ENCODE measurements at regions not wholly inside any gene's neighbourhood (a gene's known extent, or its start where the extent isn't known, plus 50 kb on each side); places are given as distances from the start of the nearest gene placed in this dataset.
"Not testable (repeated sequence)": the region's sequence is repeated elsewhere in the genome, so short reads cannot be mapped to it uniquely, and the experiment has no call there.

DNA sequence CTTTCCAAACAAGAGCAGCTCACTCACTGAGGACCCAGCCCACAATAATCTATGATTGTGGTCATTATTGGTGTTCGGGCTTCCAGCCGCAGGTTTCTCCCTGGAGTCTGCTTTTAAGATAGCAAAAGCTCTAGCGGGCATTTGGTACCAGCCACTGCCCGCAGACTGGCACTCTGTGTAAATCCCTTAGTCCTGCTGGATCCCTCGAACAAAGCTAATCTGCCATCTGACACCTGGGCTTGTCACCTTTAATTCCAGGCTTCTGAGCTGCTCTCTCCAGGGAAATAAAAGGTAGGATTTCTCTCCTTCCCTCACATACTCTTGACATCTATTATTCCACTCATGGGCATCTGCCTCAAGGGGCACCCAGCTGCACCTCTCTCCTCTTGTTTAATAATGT lies 158.7 kb downstream of the PDCD6IP start:
- ATAC-seq (no peak), DNase-seq (no peak)
- Histone ChIP-seq H3K9me3 (ENCODE audit: control insufficient read depth, low read length) (no peaks in the 10 kb centered on the region), H3K27ac (ENCODE audit: low read length) (no peak overlapping the region), H3K4me3 (ENCODE audit: low read length) (no peak overlapping the region), H3K4me1 (ENCODE audit: control insufficient read depth, insufficient read depth, low read length) (no peaks in the 10 kb centered on the region), H3K27me3 (ENCODE audit: control insufficient read depth, insufficient read depth) (no peaks in the 10 kb centered on the region)
- intact Hi-C loops (cut with DNase I) = no loop called here
- WGBS = 90% methylated on average over 5 of the region's 5 CpGs

- ATAC-seq (no peak), DNase-seq (no peak)
- Histone ChIP-seq H3K27me3 (ENCODE audit: control insufficient read depth, insufficient read depth) (no peaks in the 10 kb centered on the region), H3K4me3 (ENCODE audit: low read length) (no peak overlapping the region), H3K27ac (ENCODE audit: low read length) (no peak overlapping the region), H3K9me3 (ENCODE audit: control insufficient read depth, low read length) (no peaks in the 10 kb centered on the region), H3K4me1 (ENCODE audit: control insufficient read depth, insufficient read depth, low read length) (no peaks in the 10 kb centered on the region)
- 76% methylated on average over 1 of the region's 1 CpG for WGBS
- intact Hi-C loops (cut with DNase I) = no loop called here
These were observed 160.2 kb downstream of the PDCD6IP start for GRCh38 chr3:33958661-33959060.

DNA sequence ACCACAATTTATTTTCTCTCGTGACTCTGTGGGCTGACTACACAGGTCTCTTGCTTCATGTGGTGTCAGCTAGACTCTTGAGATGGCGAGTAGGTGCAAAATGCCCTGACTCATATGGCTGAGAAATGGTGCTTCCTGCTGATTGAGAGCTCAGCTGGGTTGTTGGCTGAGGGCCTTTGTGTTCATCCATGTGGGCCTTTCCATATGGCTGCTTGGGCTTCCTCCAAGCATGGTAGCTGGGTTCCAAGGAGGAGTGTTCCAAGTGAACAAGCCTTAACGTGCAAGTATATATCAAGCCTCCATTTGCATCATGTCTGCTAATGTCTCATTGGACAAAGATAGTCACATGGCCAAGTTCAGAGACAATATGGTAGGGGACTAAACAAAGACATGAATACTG lies 164.0 kb downstream of the PDCD6IP start:
- DNase-seq = no peak
- intact Hi-C loops (cut with DNase I) = no loop called here
- no peaks in the 10 kb centered on the region for H3K27me3 ChIP-seq (ENCODE audit: control insufficient read depth, insufficient read depth)
- ATAC-seq = no peak
- WGBS = 75% methylated on average over 3 of the region's 3 CpGs
- H3K9me3 ChIP-seq (ENCODE audit: control insufficient read depth, low read length) = no peaks in the 10 kb centered on the region
- H3K4me3 ChIP-seq (ENCODE audit: low read length) = no peak overlapping the region
- H3K27ac ChIP-seq (ENCODE audit: low read length) = no peak overlapping the region
- no peaks in the 10 kb centered on the region for H3K4me1 ChIP-seq (ENCODE audit: control insufficient read depth, insufficient read depth, low read length)

- H3K4me3 ChIP-seq (ENCODE audit: low read length); intact Hi-C loops (cut with DNase I); H3K4me1 ChIP-seq (ENCODE audit: control insufficient read depth, insufficient read depth, low read length); H3K27ac ChIP-seq (ENCODE audit: low read length); DNase-seq; H3K9me3 ChIP-seq (ENCODE audit: control insufficient read depth, low read length); H3K27me3 ChIP-seq (ENCODE audit: control insufficient read depth, insufficient read depth); ATAC-seq: not testable (repeated sequence)
- 79% methylated on average over 7 of the region's 7 CpGs for WGBS
These were observed 171.8 kb downstream of the PDCD6IP start for GRCh38 chr3:33970180-33970579.

DNA sequence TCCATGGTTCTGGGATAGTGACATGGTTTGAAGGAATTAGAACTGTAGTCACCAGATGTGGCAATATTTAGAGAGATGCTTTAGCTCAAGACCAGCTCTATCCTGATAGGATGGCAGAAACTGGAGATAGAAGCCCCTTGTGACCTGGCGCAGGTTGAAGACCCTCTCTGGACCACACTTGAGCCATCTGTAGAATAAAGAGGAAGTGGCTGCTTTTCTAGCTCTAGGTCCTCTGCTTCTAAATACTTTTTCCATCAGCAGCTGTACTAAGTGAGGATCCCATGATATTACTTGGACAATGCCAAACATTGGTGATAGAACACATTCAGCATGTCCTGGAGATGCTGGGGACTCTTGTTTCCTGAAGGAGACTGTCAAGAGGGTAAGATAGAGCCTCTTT lies 172.6 kb downstream of the PDCD6IP start:
- ATAC-seq (no peak), DNase-seq (no peak)
- 90% methylated on average over 1 of the region's 1 CpG for WGBS
- Histone ChIP-seq H3K9me3 (ENCODE audit: control insufficient read depth, low read length) (peaks cover 5% of the 10 kb centered on the region), H3K4me1 (ENCODE audit: control insufficient read depth, insufficient read depth, low read length) (no peaks in the 10 kb centered on the region), H3K27me3 (ENCODE audit: control insufficient read depth, insufficient read depth) (no peaks in the 10 kb centered on the region), H3K4me3 (ENCODE audit: low read length) (no peak overlapping the region), H3K27ac (ENCODE audit: low read length) (no peak overlapping the region)
- intact Hi-C loops (cut with DNase I) = no loop called here

GRCh38 chr3:33975463-33975862 lies 177.0 kb downstream of the PDCD6IP start:
- Histone ChIP-seq H3K27me3 (ENCODE audit: control insufficient read depth, insufficient read depth) (no peaks in the 10 kb centered on the region), H3K4me3 (ENCODE audit: low read length) (no peak overlapping the region), H3K9me3 (ENCODE audit: control insufficient read depth, low read length) (peaks cover 4% of the 10 kb centered on the region), H3K4me1 (ENCODE audit: control insufficient read depth, insufficient read depth, low read length) (no peaks in the 10 kb centered on the region), H3K27ac (ENCODE audit: low read length) (no peak overlapping the region)
- intact Hi-C loops (cut with DNase I) = no loop called here
- 89% methylated on average over 4 of the region's 4 CpGs for WGBS
- DNase-seq = no peak
- ATAC-seq = no peak

DNA sequence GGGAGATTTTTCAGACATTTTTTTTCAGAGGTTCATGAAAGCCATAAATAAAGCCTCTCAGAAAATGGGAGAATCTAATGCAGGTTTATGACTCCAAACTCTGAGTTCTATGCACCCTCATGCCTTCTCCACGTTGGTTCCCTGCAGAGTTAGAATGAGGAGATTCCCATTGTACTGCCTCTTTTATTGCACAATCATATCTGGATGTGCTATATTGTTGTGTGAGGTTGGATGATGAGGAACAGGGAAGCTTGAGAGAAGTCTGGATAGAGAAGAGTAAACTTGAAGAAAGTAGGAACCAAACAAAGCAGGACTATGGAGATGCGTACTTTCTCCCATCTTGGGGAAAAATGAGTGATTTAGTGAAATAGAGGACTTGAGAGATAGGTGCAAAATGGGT lies 178.8 kb downstream of the PDCD6IP start:
- 72% methylated on average over 2 of the region's 2 CpGs for WGBS
- no peak overlapping the region for H3K4me3 ChIP-seq (ENCODE audit: low read length)
- no peak for DNase-seq
- no peaks in the 10 kb centered on the region for H3K27me3 ChIP-seq (ENCODE audit: control insufficient read depth, insufficient read depth)
- no peak for ATAC-seq
- intact Hi-C loops (cut with DNase I) = no loop called here
- peaks cover 1% of the 10 kb centered on the region for H3K9me3 ChIP-seq (ENCODE audit: control insufficient read depth, low read length)
- H3K27ac ChIP-seq (ENCODE audit: low read length) = no peak overlapping the region
- no peaks in the 10 kb centered on the region for H3K4me1 ChIP-seq (ENCODE audit: control insufficient read depth, insufficient read depth, low read length)

GRCh38 chr3:33980252-33980651 lies 181.8 kb downstream of the PDCD6IP start:
- H3K9me3 ChIP-seq (ENCODE audit: control insufficient read depth, low read length) = no peaks in the 10 kb centered on the region
- no peak overlapping the region for H3K4me3 ChIP-seq (ENCODE audit: low read length)
- no peaks in the 10 kb centered on the region for H3K4me1 ChIP-seq (ENCODE audit: control insufficient read depth, insufficient read depth, low read length)
- DNase-seq (no peak), ATAC-seq (no peak)
- intact Hi-C loops (cut with DNase I) = no loop called here
- 28% methylated on average over 3 of the region's 3 CpGs for WGBS
- no peaks in the 10 kb centered on the region for H3K27me3 ChIP-seq (ENCODE audit: control insufficient read depth, insufficient read depth)
- no peak overlapping the region for H3K27ac ChIP-seq (ENCODE audit: low read length)

GRCh38 chr3:33982269-33982798 lies 183.9 kb downstream of the PDCD6IP start:
- no peak overlapping the region for H3K4me3 ChIP-seq (ENCODE audit: low read length)
- intact Hi-C loops (cut with DNase I) = no loop called here
- no peaks in the 10 kb centered on the region for H3K4me1 ChIP-seq (ENCODE audit: control insufficient read depth, insufficient read depth, low read length)
- 77% methylated on average over 4 of the region's 4 CpGs for WGBS
- H3K27me3 ChIP-seq (ENCODE audit: control insufficient read depth, insufficient read depth) = no peaks in the 10 kb centered on the region
- DNase-seq (no peak), ATAC-seq (no peak)
- H3K27ac ChIP-seq (ENCODE audit: low read length) = no peak overlapping the region
- no peaks in the 10 kb centered on the region for H3K9me3 ChIP-seq (ENCODE audit: control insufficient read depth, low read length)

DNA sequence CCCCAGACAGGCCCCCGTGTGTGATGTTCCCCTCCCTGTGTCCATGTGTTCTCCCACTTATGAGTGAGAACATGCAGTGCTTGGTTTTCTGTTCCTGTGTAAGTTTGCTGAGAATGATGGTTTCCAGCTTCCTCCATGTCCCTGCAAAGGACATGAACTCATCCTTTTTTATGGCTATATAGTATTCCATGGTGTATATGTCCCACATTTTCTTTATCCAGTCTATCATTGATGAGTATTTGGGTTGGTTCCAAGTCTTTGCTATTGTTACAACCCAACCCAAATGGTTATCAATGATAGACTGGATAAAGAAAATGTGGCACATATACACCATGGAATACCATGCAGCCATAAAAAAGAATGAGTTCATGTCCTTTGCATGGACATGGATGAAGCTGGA lies 184.5 kb downstream of the PDCD6IP start:
- H3K27me3 ChIP-seq (ENCODE audit: control insufficient read depth, insufficient read depth); H3K4me3 ChIP-seq (ENCODE audit: low read length); H3K4me1 ChIP-seq (ENCODE audit: control insufficient read depth, insufficient read depth, low read length); intact Hi-C loops (cut with DNase I); H3K27ac ChIP-seq (ENCODE audit: low read length); DNase-seq; H3K9me3 ChIP-seq (ENCODE audit: control insufficient read depth, low read length); ATAC-seq: not testable (repeated sequence)
- WGBS = 91% methylated on average over 1 of the region's 1 CpG

DNA sequence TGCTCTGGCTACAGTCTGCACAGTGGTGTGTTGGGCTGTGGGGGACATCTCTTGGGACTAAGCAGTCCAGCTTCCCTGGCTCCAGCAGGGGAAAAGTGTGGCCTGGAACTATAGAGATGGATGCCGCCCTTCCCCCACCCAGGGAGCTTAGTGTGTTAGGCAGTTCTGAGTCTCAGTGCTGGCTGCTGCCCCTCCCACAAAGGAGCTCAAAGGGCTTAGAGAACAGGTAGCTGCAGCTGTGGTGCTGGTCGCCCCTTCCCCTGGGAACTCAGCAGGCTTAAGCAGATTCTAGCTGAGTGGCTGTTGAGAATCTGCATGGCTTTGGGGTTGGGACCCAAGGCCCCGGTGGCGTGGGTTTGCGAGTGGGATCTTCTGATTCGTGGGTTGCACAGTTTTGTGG lies 190.8 kb downstream of the PDCD6IP start:
- intact Hi-C loops (cut with DNase I) = no loop called here
- 86% methylated on average over 6 of the region's 6 CpGs for WGBS
- no peaks in the 10 kb centered on the region for H3K27me3 ChIP-seq (ENCODE audit: control insufficient read depth, insufficient read depth)
- H3K9me3 ChIP-seq (ENCODE audit: control insufficient read depth, low read length) = no peaks in the 10 kb centered on the region
- ATAC-seq = no peak
- H3K4me3 ChIP-seq (ENCODE audit: low read length) = no peak overlapping the region
- no peak overlapping the region for H3K27ac ChIP-seq (ENCODE audit: low read length)
- DNase-seq = peak in 1 of 3 donors; percentile 37
- no peaks in the 10 kb centered on the region for H3K4me1 ChIP-seq (ENCODE audit: control insufficient read depth, insufficient read depth, low read length)

DNA sequence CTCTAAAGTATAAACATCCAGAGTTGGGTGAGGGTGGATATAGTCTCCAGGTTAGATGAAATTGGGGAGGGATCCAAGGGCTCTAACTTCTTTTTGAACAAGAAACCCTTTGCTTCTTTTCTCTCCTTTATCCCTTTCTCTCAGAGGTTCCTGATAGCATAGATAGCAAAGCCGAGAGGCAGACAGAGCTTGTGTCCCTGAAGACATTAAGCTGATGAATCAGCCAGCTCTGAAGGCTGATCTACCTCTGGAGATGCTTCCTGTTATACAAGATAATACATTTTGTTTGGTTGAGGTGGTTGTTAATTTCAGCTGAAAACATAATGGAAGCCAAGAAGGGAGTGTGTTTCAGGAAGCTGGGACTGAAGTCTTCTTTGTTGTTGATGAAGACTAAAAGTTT lies 193.2 kb downstream of the PDCD6IP start:
- DNase-seq = no peak
- no peak for ATAC-seq
- H3K4me3 ChIP-seq (ENCODE audit: low read length) = no peak overlapping the region
- H3K27me3 ChIP-seq (ENCODE audit: control insufficient read depth, insufficient read depth) = no peaks in the 10 kb centered on the region
- H3K4me1 ChIP-seq (ENCODE audit: control insufficient read depth, insufficient read depth, low read length) = no peaks in the 10 kb centered on the region
- no peaks in the 10 kb centered on the region for H3K9me3 ChIP-seq (ENCODE audit: control insufficient read depth, low read length)
- H3K27ac ChIP-seq (ENCODE audit: low read length) = no peak overlapping the region
- intact Hi-C loops (cut with DNase I) = no loop called here
- WGBS = 45% methylated on average over 1 of the region's 1 CpG

Measured in right cardiac atrium (tissue), 5 donors.